Sigmoid colon (tissue), 6 donors: ENCODE measurements at regions not wholly inside any gene's neighbourhood (a gene's known extent, or its start where the extent isn't known, plus 50 kb on each side); places are given as distances from the start of the nearest gene placed in this dataset.

Experiments used
- DNase-seq: peaks from one replicate; pipeline ENCODE4 v3.0.0-alpha.2; 2019
- H3K27ac ChIP-seq, 4 donors: fragments of 200-600 bp; sonication (generic); one replicate each; pipeline ENCODE4 v1.5.1; 2016 to 2019; ENCODE audit warnings: mild to moderate bottlenecking in 1 of 4
- H3K27me3 ChIP-seq, 3 donors: fragments of 200-600 bp; sonication (generic); one replicate each; pipeline ENCODE4 v1.5.1; 2019; ENCODE audit warnings: mild to moderate bottlenecking in 1 of 3
- H3K36me3 ChIP-seq, 4 donors: fragments of 200-600 bp; sonication (generic); one replicate each; pipeline ENCODE4 v1.5.1; 2016 to 2019
- H3K4me1 ChIP-seq, 4 donors: fragments of 200-600 bp; sonication (generic); one replicate each; pipeline ENCODE4 v1.5.1; 2017 to 2019
- H3K4me3 ChIP-seq, 4 donors: fragments of 200-600 bp; sonication (generic); one replicate each; pipeline ENCODE4 v1.5.1; 2017 to 2019; ENCODE audit warnings: mild to moderate bottlenecking in 2 of 4, moderate library complexity in 1 of 4
- H3K9me3 ChIP-seq, 4 donors: fragments of 200-600 bp in 3 of 4; sonication (generic) in 3 of 4; one replicate each; pipeline versions ENCODE4 v1.5.1 to v1.6.1; 2013 to 2019
- EP300 ChIP-seq, 4 donors: sonication (generic); formaldehyde crosslinking; IDR thresholded peaks; one replicate each; pipeline ENCODE4 v1.6.1; 2017; ENCODE audit warnings: antibody characterized with exemption in 4 of 4
- POLR2A ChIP-seq, 2 donors: fragments of 450-650 bp; IDR thresholded peaks; one replicate each; pipeline ENCODE4 v1.6.1; 2016; ENCODE audit warnings: antibody characterized with exemption in 2 of 2, mild to moderate bottlenecking in 2 of 2, moderate library complexity in 2 of 2
- POLR2AphosphoS5 ChIP-seq, 4 donors: sonication (generic); formaldehyde crosslinking; IDR thresholded peaks; one replicate each; pipeline ENCODE4 v1.6.1; 2017; ENCODE audit warnings: antibody characterized with exemption in 4 of 4
- WGBS, 2 donors: extraction: QIAGEN DNeasy Blood & Tissue Kit; methylation state at CpG; one replicate each; pipeline ENCODE4 v1.1.7; 2013; 5-methylcytosine and 5-hydroxymethylcytosine counted together
- intact Hi-C: fragments of 100-400 bp; cut with DNase I; formaldehyde crosslinking; loops from one replicate; pipeline ENCODE4 v1.15.1; 2023
- TF ChIP-seq, protein P1 (sequence below), 4 experiments: fragments of 450-650 bp in 3 of 4; fragments of 200-600 bp in 1 of 4; IDR thresholded peaks; one replicate each; pipeline ENCODE4 v1.5.1; 2016 to 2019; ENCODE audit warnings: antibody characterized with exemption in 4 of 4, mild to moderate bottlenecking in 3 of 4, moderate library complexity in 2 of 4
- donor health status: healthy with polysubstance abuse.
- donor health status: healthy.

DNA sequence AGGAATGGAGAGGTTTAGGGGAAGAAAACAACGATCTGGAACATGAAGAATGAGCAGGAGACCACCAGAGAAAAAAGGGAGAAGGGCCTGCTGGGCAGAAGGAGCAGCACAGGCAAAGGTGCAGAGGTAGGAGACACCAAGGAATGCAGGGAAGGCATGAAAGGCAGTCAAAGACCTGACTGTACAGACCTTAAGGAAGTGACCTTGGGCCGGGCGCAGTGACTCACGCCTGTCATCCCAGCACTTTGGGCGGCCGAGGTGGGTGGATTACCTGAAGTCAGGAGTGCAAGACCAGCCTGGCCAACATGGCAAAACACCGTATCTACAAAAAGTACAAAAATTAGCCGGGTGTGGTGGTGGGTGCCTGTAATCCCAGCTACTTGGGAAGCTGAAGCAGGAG lies 157.7 kb upstream of the ATP10A start:
- H3K4me1 ChIP-seq: no peaks in the 10 kb centered on the region
- no peak overlapping the region for H3K27ac ChIP-seq
- H3K9me3 ChIP-seq: no peaks in the 10 kb centered on the region
- no peak overlapping the region for H3K4me3 ChIP-seq
- 79 to 90% methylated on average over 8 of the region's 8 CpGs for WGBS, 2 donors
- no peaks in the 10 kb centered on the region for H3K27me3 ChIP-seq
- H3K36me3 ChIP-seq: no peaks in the 10 kb centered on the region
- TF ChIP-seq, protein P1, sequence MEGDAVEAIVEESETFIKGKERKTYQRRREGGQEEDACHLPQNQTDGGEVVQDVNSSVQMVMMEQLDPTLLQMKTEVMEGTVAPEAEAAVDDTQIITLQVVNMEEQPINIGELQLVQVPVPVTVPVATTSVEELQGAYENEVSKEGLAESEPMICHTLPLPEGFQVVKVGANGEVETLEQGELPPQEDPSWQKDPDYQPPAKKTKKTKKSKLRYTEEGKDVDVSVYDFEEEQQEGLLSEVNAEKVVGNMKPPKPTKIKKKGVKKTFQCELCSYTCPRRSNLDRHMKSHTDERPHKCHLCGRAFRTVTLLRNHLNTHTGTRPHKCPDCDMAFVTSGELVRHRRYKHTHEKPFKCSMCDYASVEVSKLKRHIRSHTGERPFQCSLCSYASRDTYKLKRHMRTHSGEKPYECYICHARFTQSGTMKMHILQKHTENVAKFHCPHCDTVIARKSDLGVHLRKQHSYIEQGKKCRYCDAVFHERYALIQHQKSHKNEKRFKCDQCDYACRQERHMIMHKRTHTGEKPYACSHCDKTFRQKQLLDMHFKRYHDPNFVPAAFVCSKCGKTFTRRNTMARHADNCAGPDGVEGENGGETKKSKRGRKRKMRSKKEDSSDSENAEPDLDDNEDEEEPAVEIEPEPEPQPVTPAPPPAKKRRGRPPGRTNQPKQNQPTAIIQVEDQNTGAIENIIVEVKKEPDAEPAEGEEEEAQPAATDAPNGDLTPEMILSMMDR (IDR thresholded peaks at IDR 0.05): no peak
- TF ChIP-seq POLR2AphosphoS5 (IDR thresholded peaks at IDR 0.05): no peak
- no peak for TF ChIP-seq POLR2A (IDR thresholded peaks at IDR 0.05)
- TF ChIP-seq EP300 (IDR thresholded peaks at IDR 0.05): no peak
- intact Hi-C loops: no loop called here
- no peak for DNase-seq

DNA sequence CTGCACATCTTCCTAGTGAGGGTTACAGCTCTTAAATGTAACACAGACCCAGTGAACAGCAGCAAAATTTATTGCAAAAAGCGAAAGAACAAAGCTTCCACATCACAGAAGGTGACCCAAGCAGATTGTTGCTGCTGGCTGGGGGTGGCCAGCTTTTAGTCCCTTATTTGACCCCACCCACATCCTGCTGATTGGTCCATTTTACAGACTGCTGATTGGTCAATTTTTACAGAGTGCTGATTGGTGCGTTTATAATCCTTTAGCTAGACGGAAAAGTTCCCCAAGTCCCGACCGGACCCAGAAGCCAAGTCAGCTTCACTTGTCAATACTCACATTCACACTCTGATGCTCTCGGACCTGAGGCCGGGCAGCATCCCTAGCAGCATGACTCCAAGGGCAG lies 154.5 kb upstream of the ATP10A start:
- H3K36me3 ChIP-seq: no peaks in the 10 kb centered on the region
- no peaks in the 10 kb centered on the region for H3K4me1 ChIP-seq
- no peaks in the 10 kb centered on the region for H3K9me3 ChIP-seq
- intact Hi-C loops: no loop called here
- H3K27ac ChIP-seq: no peak overlapping the region
- H3K4me3 ChIP-seq: no peak overlapping the region
- no peak for DNase-seq
- WGBS, 2 donors: 93% methylated on average over 7 of the region's 7 CpGs
- TF ChIP-seq EP300 (IDR thresholded peaks at IDR 0.05): no peak
- TF ChIP-seq POLR2A (IDR thresholded peaks at IDR 0.05): no peak
- no peak for TF ChIP-seq POLR2AphosphoS5 (IDR thresholded peaks at IDR 0.05)
- TF ChIP-seq, protein P1 (IDR thresholded peaks at IDR 0.05): no peak
- no peaks in the 10 kb centered on the region for H3K27me3 ChIP-seq

- Histone ChIP-seq H3K4me3 (no peak overlapping the region), H3K4me1 (no peaks in the 10 kb centered on the region), H3K36me3 (no peaks in the 10 kb centered on the region), H3K27me3 (no peaks in the 10 kb centered on the region), H3K9me3 (no peaks in the 10 kb centered on the region), H3K27ac (no peak overlapping the region)
- 68 to 74% methylated on average over 11 of the region's 11 CpGs for WGBS, 2 donors
- TF ChIP-seq POLR2A (IDR thresholded peaks at IDR 0.05) (no peak), EP300 (IDR thresholded peaks at IDR 0.05) (no peak), POLR2AphosphoS5 (IDR thresholded peaks at IDR 0.05) (no peak)
- TF ChIP-seq, protein P1 (IDR thresholded peaks at IDR 0.05): no peak
- intact Hi-C loops: no loop called here
- DNase-seq: no peak
Measured at GRCh38 chr15:26015516-26016075, 152.5 kb upstream of the ATP10A start.

DNA sequence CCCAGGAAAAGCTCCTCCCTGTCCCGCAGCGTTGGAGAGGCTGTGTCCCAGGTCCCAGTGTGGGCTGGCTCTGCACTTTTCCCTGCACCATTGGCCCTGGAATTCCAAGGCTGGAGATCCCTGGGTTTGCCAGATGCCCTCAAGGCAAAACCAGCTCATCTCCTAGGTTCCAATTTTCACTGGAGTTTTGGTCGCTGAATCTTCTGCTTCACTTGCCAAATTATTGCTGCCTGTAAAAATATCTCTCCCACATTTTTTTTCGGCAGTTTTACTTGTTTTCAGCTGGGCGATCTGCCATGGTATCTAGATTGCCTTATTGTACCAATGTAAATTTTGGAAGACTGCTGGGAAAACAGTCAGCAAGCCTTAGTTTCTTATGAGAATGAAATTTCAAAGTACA lies 150.9 kb upstream of the ATP10A start:
- no peaks in the 10 kb centered on the region for H3K4me1 ChIP-seq
- no peak for TF ChIP-seq POLR2AphosphoS5 (IDR thresholded peaks at IDR 0.05)
- no peak for TF ChIP-seq POLR2A (IDR thresholded peaks at IDR 0.05)
- TF ChIP-seq, protein P1 (IDR thresholded peaks at IDR 0.05): no peak
- no peak for TF ChIP-seq EP300 (IDR thresholded peaks at IDR 0.05)
- DNase-seq: no peak
- H3K27ac ChIP-seq: no peak overlapping the region
- intact Hi-C loops: no loop called here
- 67 to 80% methylated on average over 5 of the region's 5 CpGs for WGBS, 2 donors
- no peak overlapping the region for H3K4me3 ChIP-seq
- H3K9me3 ChIP-seq: no peaks in the 10 kb centered on the region
- no peaks in the 10 kb centered on the region for H3K27me3 ChIP-seq
- H3K36me3 ChIP-seq: no peaks in the 10 kb centered on the region

- H3K36me3 ChIP-seq: no peaks in the 10 kb centered on the region
- DNase-seq: no peak
- intact Hi-C loops: no loop called here
- H3K4me1 ChIP-seq: no peaks in the 10 kb centered on the region
- H3K27me3 ChIP-seq: no peaks in the 10 kb centered on the region
- no peaks in the 10 kb centered on the region for H3K9me3 ChIP-seq
- WGBS, 2 donors: 81 to 86% methylated on average over 3 of the region's 3 CpGs
- H3K27ac ChIP-seq: no peak overlapping the region
- no peak for TF ChIP-seq EP300 (IDR thresholded peaks at IDR 0.05)
- TF ChIP-seq, protein P1 (IDR thresholded peaks at IDR 0.05): no peak
- TF ChIP-seq POLR2AphosphoS5 (IDR thresholded peaks at IDR 0.05): no peak
- no peak for TF ChIP-seq POLR2A (IDR thresholded peaks at IDR 0.05)
- H3K4me3 ChIP-seq: no peak overlapping the region
Measured at GRCh38 chr15:26011916-26012315, 148.8 kb upstream of the ATP10A start.
